ENCODE measurements at regions not wholly inside any gene's neighbourhood (a gene's known extent, or its start where the extent isn't known, plus 50 kb on each side); places are given as distances from the start of the nearest gene placed in this dataset.

DNA sequence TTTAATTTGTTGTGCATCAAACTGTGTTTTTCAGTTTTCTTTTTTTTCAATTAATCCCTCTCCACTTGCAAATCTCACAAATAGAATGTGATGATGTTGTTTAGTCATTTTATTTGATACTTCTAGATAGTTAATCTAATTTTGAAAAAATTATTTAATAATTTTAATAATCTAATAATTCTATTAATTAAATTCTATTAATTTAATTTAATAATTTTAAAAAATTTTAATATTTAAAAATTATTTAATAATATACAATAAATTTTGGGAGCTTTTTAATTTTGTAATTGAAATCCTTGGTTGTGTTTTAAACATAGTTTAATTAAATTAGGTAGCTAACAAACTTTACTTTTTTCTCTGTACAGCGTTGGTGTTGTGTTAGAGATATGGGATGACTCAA, 393.8 kb downstream of the OLFM4 start (continued):
- TF ChIP-seq CEBPB (IDR thresholded peaks at IDR 0.05; ENCODE audit: low read depth, low read length) (no peak), SP4 (IDR thresholded peaks at IDR 0.05; ENCODE audit: low read length) (no peak)
